Heart left ventricle (tissue), 16 donors: ENCODE measurements at regions not wholly inside any gene's neighbourhood (a gene's known extent, or its start where the extent isn't known, plus 50 kb on each side); places are given as distances from the start of the nearest gene placed in this dataset.

ENCODE experiments used
- ATAC-seq, 4 donors: fragments of 200-7000 bp; cut with Tn5 transposase; one replicate each; pipeline ENCODE4 v1.9.1; 2020 to 2022; ENCODE audit warnings: moderate library complexity in 4 of 4, mild to moderate bottlenecking in 3 of 4, moderate number of reproducible peaks in 1 of 4
- DNase-seq, 5 donors: peaks; one replicate each; pipeline ENCODE4 v3.0.0-alpha.2; 2020
- H3K27ac ChIP-seq, 12 donors: fragments of 200-600 bp; sonication (generic) in 4 of 12; one replicate each; pipeline versions ENCODE4 v1.5.0 to v1.8.0; 2016 to 2022; ENCODE audit warnings: mild to moderate bottlenecking in 2 of 12
- H3K27me3 ChIP-seq, 9 donors: fragments of 200-600 bp; sonication (generic) in 2 of 9; one replicate each; pipeline versions ENCODE4 v1.5.1 to v1.8.0; 2016 to 2022; ENCODE audit warnings: mild to moderate bottlenecking in 3 of 9
- H3K36me3 ChIP-seq, 9 donors: fragments of 200-600 bp; sonication (generic) in 2 of 9; one replicate each; pipeline versions ENCODE4 v1.5.0 to v1.8.0; 2018 to 2022; ENCODE audit warnings: mild to moderate bottlenecking in 2 of 9
- H3K4me1 ChIP-seq, 12 donors: fragments of 200-600 bp; sonication (generic) in 4 of 12; one replicate each; pipeline versions ENCODE4 v1.5.0 to v1.8.0; 2016 to 2022; ENCODE audit warnings: mild to moderate bottlenecking in 3 of 12
- H3K4me3 ChIP-seq, 12 donors: fragments of 200-600 bp; sonication (generic) in 4 of 12; one replicate each; pipeline versions ENCODE4 v1.5.0 to v1.8.0; 2017 to 2022; ENCODE audit warnings: mild to moderate bottlenecking in 9 of 12, moderate library complexity in 4 of 12
- H3K9me3 ChIP-seq, 12 donors: fragments of 200-600 bp; sonication (generic) in 4 of 12; one replicate each; pipeline versions ENCODE4 v1.5.0 to v1.8.0; 2016 to 2022; ENCODE audit warnings: mild to moderate bottlenecking in 1 of 12
- CTCF ChIP-seq, 12 donors: fragments of 200-600 bp; sonication (generic) in 4 of 12; IDR thresholded peaks; one replicate each; pipeline versions ENCODE4 v1.5.0 to v1.8.0; 2018 to 2022; ENCODE audit warnings: antibody characterized with exemption in 12 of 12, mild to moderate bottlenecking in 5 of 12
- POLR2A ChIP-seq, 2 donors: fragments of 450-650 bp; IDR thresholded peaks; one replicate each; pipeline ENCODE4 v1.6.1; 2017; ENCODE audit warnings: antibody characterized with exemption in 2 of 2, mild to moderate bottlenecking in 2 of 2, moderate library complexity in 2 of 2
- WGBS, 4 donors: extraction: QIAGEN DNeasy Blood & Tissue Kit in 2 of 4; methylation state at CpG; one replicate each; pipeline versions ENCODE4 v1.1.5 to v1.1.7; 2013 to 2018; 5-methylcytosine and 5-hydroxymethylcytosine counted together
- intact Hi-C, 10 donors: fragments of 100-400 bp; cut with DNase I; formaldehyde crosslinking; loops; one replicate each; pipeline versions ENCODE4 v1.11.1 to v1.14.2; 2022
- donor health status: ischemic (EF 13 %, LVEDD 7.1; RV severe dilation, severe dysfunction).
- donor health status: healthy with polysubstance abuse.
- donor health status: DM: no; HTN: yes; CAD: no.
- donor health status: DM: no; HTN: no; CAD: no.
- donor health status: ischemic (EF 25% LVEDD 6.9; RV normal size, moderate dysfunction).
- donor health status: ischemic (EF 25% LVEDD 5.7; RV mildly dilated, moderate dysfunction).
- donor health status: healthy.
- donor health status: DM: yes; HTN: yes; CAD: no.
- donor health status: ischemic (EF 35%, LVEDD 5.7; RV mildly dilated, moderate dysfunction).
- donor health status: nonischemic (EF 11% LVEDD 7.7; RV severe dilation, severe dysfunction).
- donor health status: DM: yes; HTN: yes; CAD: no.
- donor health status: PGD.
- donor health status: ischemic (EF 29% LVEDD 5.4; RV normal size, mild dysfunction).
- donor health status: nonischemic (EF 23%, LVEDD 6.1; RV moderate dilation, normal function).

GRCh38 chr2:125559186-125559585, 1096.8 kb upstream of the GYPC start:
- WGBS, 4 donors = 71 to 77% (median 73%) methylated on average over 3 of the region's 3 CpGs
- Histone ChIP-seq H3K9me3 (no peaks in the 10 kb centered on the region), H3K27ac (no peak overlapping the region), H3K4me1 (no peaks in the 10 kb centered on the region), H3K4me3 (no peak overlapping the region), H3K27me3 (no peaks in the 10 kb centered on the region), H3K36me3 (no peaks in the 10 kb centered on the region)
- TF ChIP-seq CTCF (IDR thresholded peaks at IDR 0.05) = no peak
- TF ChIP-seq POLR2A (IDR thresholded peaks at IDR 0.05) = no peak
- DNase-seq (no peak), ATAC-seq (no peak)
- intact Hi-C loops = no loop called here

- intact Hi-C loops = no loop called here
- H3K9me3 ChIP-seq = no peaks in the 10 kb centered on the region
- no peaks in the 10 kb centered on the region for H3K36me3 ChIP-seq
- DNase-seq = no peak
- WGBS, 4 donors = 72 to 92% (median 77%) methylated on average over 1 of the region's 1 CpG
- H3K27me3 ChIP-seq = no peaks in the 10 kb centered on the region
- H3K4me3 ChIP-seq = no peak overlapping the region
- H3K27ac ChIP-seq = no peak overlapping the region
- H3K4me1 ChIP-seq = no peaks in the 10 kb centered on the region
- TF ChIP-seq CTCF (IDR thresholded peaks at IDR 0.05) = no peak
- no peak for TF ChIP-seq POLR2A (IDR thresholded peaks at IDR 0.05)
- ATAC-seq = no peak
Measured at GRCh38 chr2:125560855-125561254, 1095.1 kb upstream of the GYPC start.

- no peak for ATAC-seq
- Histone ChIP-seq H3K27ac (no peak overlapping the region), H3K4me3 (no peak overlapping the region), H3K27me3 (no peaks in the 10 kb centered on the region), H3K36me3 (no peaks in the 10 kb centered on the region), H3K4me1 (no peaks in the 10 kb centered on the region), H3K9me3 (no peaks in the 10 kb centered on the region)
- no peak for DNase-seq
- intact Hi-C loops = no loop called here
- TF ChIP-seq POLR2A (IDR thresholded peaks at IDR 0.05) (no peak), CTCF (IDR thresholded peaks at IDR 0.05) (no peak)
- 61 to 71% (median 68%) methylated on average over 3 of the region's 3 CpGs for WGBS, 4 donors
Measured at GRCh38 chr2:125561302-125561701, 1094.7 kb upstream of the GYPC start.

- intact Hi-C loops = no loop called here
- Histone ChIP-seq H3K9me3 (no peaks in the 10 kb centered on the region), H3K4me1 (no peaks in the 10 kb centered on the region), H3K4me3 (no peak overlapping the region), H3K27ac (no peak overlapping the region), H3K27me3 (no peaks in the 10 kb centered on the region), H3K36me3 (no peaks in the 10 kb centered on the region)
- no peak for DNase-seq
- no peak for ATAC-seq
- no peak for TF ChIP-seq POLR2A (IDR thresholded peaks at IDR 0.05)
- TF ChIP-seq CTCF (IDR thresholded peaks at IDR 0.05) = no peak
Measured at GRCh38 chr2:125562924-125563323, 1093.0 kb upstream of the GYPC start.
